ENCODE measurements at regions not wholly inside any gene's neighbourhood (a gene's known extent, or its start where the extent isn't known, plus 50 kb on each side); places are given as distances from the start of the nearest gene placed in this dataset.

DNA sequence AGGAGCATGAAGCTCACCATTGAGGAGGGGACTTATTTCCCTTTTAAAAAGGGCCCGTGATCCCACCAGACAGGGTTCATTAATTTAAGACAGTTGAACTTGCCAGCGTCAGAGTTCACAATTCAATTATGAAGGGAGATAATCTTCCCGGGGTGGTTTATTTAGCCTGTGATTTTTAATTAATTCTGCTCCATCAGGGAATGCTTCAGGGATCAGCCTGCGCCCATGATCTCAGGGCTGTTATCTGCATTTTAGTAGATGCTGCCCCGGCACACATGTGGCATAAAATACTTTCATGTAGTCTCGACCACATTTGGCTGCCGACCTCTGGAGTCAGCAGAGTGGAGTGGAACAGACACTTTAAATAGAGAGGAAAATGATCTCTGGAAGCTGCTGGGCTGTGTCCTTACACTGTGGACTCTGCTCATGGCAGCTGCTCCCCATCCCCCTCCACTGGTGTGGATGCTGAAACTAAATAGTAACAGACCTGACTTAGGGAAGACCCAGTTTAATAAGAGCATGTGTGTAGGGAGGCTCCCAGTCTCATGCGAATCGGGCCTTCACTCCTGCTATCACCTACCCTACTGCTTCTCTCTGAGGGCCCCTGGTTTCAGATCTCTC, 256.9 kb downstream of the TEX29 start:
- TF ChIP-seq, protein P1, sequence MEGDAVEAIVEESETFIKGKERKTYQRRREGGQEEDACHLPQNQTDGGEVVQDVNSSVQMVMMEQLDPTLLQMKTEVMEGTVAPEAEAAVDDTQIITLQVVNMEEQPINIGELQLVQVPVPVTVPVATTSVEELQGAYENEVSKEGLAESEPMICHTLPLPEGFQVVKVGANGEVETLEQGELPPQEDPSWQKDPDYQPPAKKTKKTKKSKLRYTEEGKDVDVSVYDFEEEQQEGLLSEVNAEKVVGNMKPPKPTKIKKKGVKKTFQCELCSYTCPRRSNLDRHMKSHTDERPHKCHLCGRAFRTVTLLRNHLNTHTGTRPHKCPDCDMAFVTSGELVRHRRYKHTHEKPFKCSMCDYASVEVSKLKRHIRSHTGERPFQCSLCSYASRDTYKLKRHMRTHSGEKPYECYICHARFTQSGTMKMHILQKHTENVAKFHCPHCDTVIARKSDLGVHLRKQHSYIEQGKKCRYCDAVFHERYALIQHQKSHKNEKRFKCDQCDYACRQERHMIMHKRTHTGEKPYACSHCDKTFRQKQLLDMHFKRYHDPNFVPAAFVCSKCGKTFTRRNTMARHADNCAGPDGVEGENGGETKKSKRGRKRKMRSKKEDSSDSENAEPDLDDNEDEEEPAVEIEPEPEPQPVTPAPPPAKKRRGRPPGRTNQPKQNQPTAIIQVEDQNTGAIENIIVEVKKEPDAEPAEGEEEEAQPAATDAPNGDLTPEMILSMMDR (IDR thresholded peaks at IDR 0.05; ENCODE audit: insufficient read depth, low read depth, low read length): no peak
- no peak for TF ChIP-seq EZH2 (IDR thresholded peaks at IDR 0.05; ENCODE audit: insufficient read depth, low read length)
